SK-N-SH (cell line): ENCODE measurements at regions not wholly inside any gene's neighbourhood (a gene's known extent, or its start where the extent isn't known, plus 50 kb on each side); places are given as distances from the start of the nearest gene placed in this dataset.

Experiments used
- EP300 ChIP-seq, 2 experiments: IDR thresholded peaks; 2 replicates each; pipeline versions ENCODE4 v1.4.0 to v1.6.1; 2012; ENCODE audit warnings: borderline replicate concordance in 1 of 2, low read depth in 1 of 2, low read length in 1 of 2
- FOXM1 ChIP-seq: IDR thresholded peaks from 2 replicates; pipeline ENCODE4 v1.4.0; 2012; ENCODE audit warnings: low read depth, mild to moderate bottlenecking
- GABPA ChIP-seq: IDR thresholded peaks from 2 replicates; pipeline ENCODE4 v1.4.0; 2012; ENCODE audit warnings: low read depth, mild to moderate bottlenecking
- JUND ChIP-seq: IDR thresholded peaks from 2 replicates; pipeline ENCODE4 v1.4.0; 2012
- POLR2AphosphoS5 ChIP-seq: IDR thresholded peaks from 2 replicates; pipeline ENCODE4 v1.6.1; 2012; ENCODE audit warnings: low read depth, low read length
- RAD21 ChIP-seq: IDR thresholded peaks from 2 replicates; pipeline ENCODE4 v1.6.1; 2012; ENCODE audit warnings: mild to moderate bottlenecking, low read length
- REST ChIP-seq: IDR thresholded peaks from 2 replicates; pipeline ENCODE4 v1.6.1; 2012; ENCODE audit warnings: mild to moderate bottlenecking, low read depth, low read length, moderate library complexity
- YY1 ChIP-seq: IDR thresholded peaks from 2 replicates; pipeline ENCODE4 v1.4.0; 2012; ENCODE audit warnings: low read depth, mild to moderate bottlenecking
- TF ChIP-seq, protein P1 (sequence below): fragments of 200-600 bp; sonication (generic); IDR thresholded peaks from 2 replicates; pipeline ENCODE4 v1.6.1; 2017; ENCODE audit warnings: antibody characterized with exemption, mild to moderate bottlenecking, moderate library complexity
- TF ChIP-seq, protein P2 (sequence below): IDR thresholded peaks from 2 replicates; pipeline ENCODE4 v1.4.0; 2012; ENCODE audit warnings: low read depth

DNA sequence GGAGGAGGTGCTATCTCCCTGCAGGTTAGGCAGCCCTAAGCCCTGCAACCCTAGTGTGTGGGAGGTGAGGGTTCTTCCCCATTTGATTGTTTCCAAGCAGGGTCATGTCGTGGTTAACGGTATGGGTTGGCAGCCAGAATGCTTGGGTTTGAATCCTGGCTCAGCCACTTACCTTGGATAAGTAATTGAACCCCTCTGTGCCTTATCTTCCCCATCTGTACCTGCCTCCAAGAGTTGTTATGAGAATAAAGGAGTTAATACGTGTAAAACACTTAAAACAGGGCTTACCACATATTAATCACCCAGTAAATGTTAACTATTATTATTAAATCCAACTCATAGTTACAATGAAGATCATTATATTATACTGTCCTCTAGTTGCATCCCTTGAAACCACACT, 52.2 kb upstream of the SPATA31E1 start:
- TF ChIP-seq, protein P1, sequence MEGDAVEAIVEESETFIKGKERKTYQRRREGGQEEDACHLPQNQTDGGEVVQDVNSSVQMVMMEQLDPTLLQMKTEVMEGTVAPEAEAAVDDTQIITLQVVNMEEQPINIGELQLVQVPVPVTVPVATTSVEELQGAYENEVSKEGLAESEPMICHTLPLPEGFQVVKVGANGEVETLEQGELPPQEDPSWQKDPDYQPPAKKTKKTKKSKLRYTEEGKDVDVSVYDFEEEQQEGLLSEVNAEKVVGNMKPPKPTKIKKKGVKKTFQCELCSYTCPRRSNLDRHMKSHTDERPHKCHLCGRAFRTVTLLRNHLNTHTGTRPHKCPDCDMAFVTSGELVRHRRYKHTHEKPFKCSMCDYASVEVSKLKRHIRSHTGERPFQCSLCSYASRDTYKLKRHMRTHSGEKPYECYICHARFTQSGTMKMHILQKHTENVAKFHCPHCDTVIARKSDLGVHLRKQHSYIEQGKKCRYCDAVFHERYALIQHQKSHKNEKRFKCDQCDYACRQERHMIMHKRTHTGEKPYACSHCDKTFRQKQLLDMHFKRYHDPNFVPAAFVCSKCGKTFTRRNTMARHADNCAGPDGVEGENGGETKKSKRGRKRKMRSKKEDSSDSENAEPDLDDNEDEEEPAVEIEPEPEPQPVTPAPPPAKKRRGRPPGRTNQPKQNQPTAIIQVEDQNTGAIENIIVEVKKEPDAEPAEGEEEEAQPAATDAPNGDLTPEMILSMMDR: no peak
- TF ChIP-seq REST: no peak
- no peak for TF ChIP-seq GABPA
- TF ChIP-seq, protein P2, sequence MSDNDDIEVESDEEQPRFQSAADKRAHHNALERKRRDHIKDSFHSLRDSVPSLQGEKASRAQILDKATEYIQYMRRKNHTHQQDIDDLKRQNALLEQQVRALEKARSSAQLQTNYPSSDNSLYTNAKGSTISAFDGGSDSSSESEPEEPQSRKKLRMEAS: no peak
- no peak for TF ChIP-seq JUND
- no peak for TF ChIP-seq POLR2AphosphoS5
- TF ChIP-seq FOXM1: no peak
- TF ChIP-seq YY1: no peak
- TF ChIP-seq RAD21: no peak
- no peak for TF ChIP-seq EP300 (IDR thresholded peaks at IDR 0.05; ENCODE audit: borderline replicate concordance in 1 of 2, low read depth in 1 of 2, low read length in 1 of 2)
